ENCODE measurements at regions not wholly inside any gene's neighbourhood (a gene's known extent, or its start where the extent isn't known, plus 50 kb on each side); places are given as distances from the start of the nearest gene placed in this dataset.
A peak's percentile ranks its signal among the peaks of the same experiment; 100 is the strongest.

DNA sequence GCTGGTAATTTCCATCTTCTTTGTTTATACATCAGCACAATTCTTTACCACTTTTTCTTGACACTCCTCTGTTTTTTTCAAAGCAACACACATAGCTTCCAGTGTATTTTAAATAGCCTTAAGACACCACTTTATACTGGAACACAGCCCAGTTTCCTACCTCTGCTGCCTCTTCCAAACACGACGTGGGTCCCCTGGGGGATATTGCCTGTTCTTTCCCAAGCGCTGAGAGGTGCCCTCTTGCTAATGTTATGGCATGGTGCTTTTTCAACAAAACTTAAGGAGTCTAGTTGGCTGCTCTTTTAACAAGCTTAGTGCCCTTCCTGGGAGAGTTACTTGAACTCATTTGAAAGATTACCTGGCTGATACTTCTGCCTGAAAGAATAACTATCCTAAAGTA lies 112.7 kb downstream of the OLFM4 start:
- H3K9me3 ChIP-seq (ENCODE audit: low read depth, low read length) = peaks cover 2% of the 10 kb centered on the region
- no peak overlapping the region for H2AFZ ChIP-seq (ENCODE audit: low read length)
- no peaks in the 10 kb centered on the region for H3K79me2 ChIP-seq (ENCODE audit: insufficient read depth, low read length)
- H3K4me2 ChIP-seq (ENCODE audit: insufficient read depth, low read length) = no peak overlapping the region
- TF ChIP-seq, protein P1, sequence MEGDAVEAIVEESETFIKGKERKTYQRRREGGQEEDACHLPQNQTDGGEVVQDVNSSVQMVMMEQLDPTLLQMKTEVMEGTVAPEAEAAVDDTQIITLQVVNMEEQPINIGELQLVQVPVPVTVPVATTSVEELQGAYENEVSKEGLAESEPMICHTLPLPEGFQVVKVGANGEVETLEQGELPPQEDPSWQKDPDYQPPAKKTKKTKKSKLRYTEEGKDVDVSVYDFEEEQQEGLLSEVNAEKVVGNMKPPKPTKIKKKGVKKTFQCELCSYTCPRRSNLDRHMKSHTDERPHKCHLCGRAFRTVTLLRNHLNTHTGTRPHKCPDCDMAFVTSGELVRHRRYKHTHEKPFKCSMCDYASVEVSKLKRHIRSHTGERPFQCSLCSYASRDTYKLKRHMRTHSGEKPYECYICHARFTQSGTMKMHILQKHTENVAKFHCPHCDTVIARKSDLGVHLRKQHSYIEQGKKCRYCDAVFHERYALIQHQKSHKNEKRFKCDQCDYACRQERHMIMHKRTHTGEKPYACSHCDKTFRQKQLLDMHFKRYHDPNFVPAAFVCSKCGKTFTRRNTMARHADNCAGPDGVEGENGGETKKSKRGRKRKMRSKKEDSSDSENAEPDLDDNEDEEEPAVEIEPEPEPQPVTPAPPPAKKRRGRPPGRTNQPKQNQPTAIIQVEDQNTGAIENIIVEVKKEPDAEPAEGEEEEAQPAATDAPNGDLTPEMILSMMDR (IDR thresholded peaks at IDR 0.05; ENCODE audit: extremely low read depth, low read depth, low read length) = no peak
- no peak overlapping the region for H3K27ac ChIP-seq (ENCODE audit: low read depth, low read length)
- DNase-seq (ENCODE audit: insufficient read length, low spot score, missing footprints) = peak; percentile 49
- H3K4me1 ChIP-seq (ENCODE audit: insufficient read depth, low read length) = no peaks in the 10 kb centered on the region
- H3K27me3 ChIP-seq (ENCODE audit: insufficient read depth, low read length) = no peaks in the 10 kb centered on the region
- no peak overlapping the region for H3K4me3 ChIP-seq (ENCODE audit: insufficient read depth, low read length)
- no peaks in the 10 kb centered on the region for H3K36me3 ChIP-seq (ENCODE audit: insufficient read depth, low read length)
- no peaks in the 10 kb centered on the region for H4K20me1 ChIP-seq (ENCODE audit: insufficient read depth, low read length)

DNA sequence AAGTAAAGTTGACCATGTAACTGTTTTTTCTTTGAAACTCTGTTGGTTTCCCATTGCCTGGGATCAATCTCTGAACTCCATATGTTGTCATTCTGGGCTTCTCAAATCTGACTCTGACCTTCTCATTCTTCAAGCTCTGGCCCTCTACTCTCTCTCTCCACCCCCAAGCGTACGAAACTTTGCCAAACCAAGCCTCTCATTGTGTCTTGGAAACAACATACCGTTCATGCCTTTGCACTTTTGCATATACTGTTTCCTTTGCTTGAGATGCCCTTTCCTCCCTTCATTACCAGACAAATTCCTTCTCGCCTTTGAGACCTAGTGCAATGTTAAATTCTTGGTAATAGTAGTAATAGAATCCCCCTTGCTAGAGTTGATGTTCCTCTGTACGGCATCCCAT lies 113.7 kb downstream of the OLFM4 start:
- TF ChIP-seq, protein P1 (IDR thresholded peaks at IDR 0.05; ENCODE audit: extremely low read depth, low read depth, low read length) = no peak
- DNase-seq (ENCODE audit: insufficient read length, low spot score, missing footprints) = no peak
- Histone ChIP-seq H3K79me2 (ENCODE audit: insufficient read depth, low read length) (no peaks in the 10 kb centered on the region), H3K36me3 (ENCODE audit: insufficient read depth, low read length) (no peaks in the 10 kb centered on the region), H3K27me3 (ENCODE audit: insufficient read depth, low read length) (no peaks in the 10 kb centered on the region), H3K27ac (ENCODE audit: low read depth, low read length) (no peak overlapping the region), H3K4me1 (ENCODE audit: insufficient read depth, low read length) (no peaks in the 10 kb centered on the region), H3K4me2 (ENCODE audit: insufficient read depth, low read length) (no peak overlapping the region), H3K4me3 (ENCODE audit: insufficient read depth, low read length) (no peak overlapping the region), H3K9me3 (ENCODE audit: low read depth, low read length) (no peaks in the 10 kb centered on the region), H4K20me1 (ENCODE audit: insufficient read depth, low read length) (no peaks in the 10 kb centered on the region), H2AFZ (ENCODE audit: low read length) (no peak overlapping the region)

DNA sequence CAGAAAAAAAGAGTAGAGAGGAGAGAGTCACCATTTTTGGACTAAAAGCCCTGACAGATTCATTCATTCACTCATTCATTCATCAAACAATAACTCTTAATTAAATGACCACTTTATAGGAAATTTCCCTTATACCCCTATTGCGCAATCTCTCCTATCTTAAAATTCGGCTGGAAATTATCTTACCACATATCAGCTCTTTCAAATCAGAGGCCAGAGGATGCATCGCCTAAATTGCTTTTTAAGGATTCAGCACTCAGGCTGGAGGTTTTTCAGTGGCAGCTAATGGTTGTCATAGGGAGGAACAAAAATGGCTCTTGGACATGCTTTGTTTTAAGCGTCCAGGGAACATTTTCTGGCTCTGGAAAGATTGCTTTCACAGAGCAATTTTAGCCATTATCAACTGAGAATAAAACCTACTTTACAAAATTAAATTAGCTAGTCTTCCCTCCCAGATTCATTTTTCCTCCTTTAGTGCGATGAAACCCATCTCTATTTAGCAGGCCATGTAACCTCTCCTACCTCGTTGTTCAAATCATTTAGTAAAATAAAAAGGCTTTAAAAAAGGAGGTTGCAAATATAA lies 115.2 kb downstream of the OLFM4 start:
- Histone ChIP-seq H3K79me2 (ENCODE audit: insufficient read depth, low read length) (no peaks in the 10 kb centered on the region), H3K4me1 (ENCODE audit: insufficient read depth, low read length) (no peaks in the 10 kb centered on the region), H3K36me3 (ENCODE audit: insufficient read depth, low read length) (no peaks in the 10 kb centered on the region), H3K4me3 (ENCODE audit: insufficient read depth, low read length) (no peak overlapping the region), H3K27me3 (ENCODE audit: insufficient read depth, low read length) (no peaks in the 10 kb centered on the region), H3K9me3 (ENCODE audit: low read depth, low read length) (no peaks in the 10 kb centered on the region), H3K4me2 (ENCODE audit: insufficient read depth, low read length) (no peak overlapping the region), H4K20me1 (ENCODE audit: insufficient read depth, low read length) (no peaks in the 10 kb centered on the region), H2AFZ (ENCODE audit: low read length) (no peak overlapping the region), H3K27ac (ENCODE audit: low read depth, low read length) (no peak overlapping the region)
- TF ChIP-seq, protein P1 (IDR thresholded peaks at IDR 0.05; ENCODE audit: extremely low read depth, low read depth, low read length) = no peak
- DNase-seq (ENCODE audit: insufficient read length, low spot score, missing footprints) = no peak

DNA sequence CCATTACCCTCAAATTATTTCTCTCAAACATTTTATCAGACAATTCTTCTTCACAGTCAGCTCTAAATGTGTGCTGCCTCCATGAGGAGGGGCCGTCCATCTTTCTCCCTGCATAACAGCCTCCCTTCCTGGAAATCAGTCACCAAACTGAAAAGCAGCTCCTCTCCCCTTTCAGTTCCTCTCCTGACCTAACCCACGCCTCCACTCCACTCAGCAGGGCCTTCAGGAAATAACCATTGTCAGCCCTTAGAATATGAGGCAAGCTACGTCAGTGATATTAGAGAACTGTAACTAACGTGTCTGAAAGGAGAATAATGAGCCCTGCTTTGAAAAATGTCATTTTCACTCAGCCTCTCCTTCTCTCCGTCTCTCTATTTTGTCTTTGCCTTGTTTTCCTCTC lies 116.2 kb downstream of the OLFM4 start:
- H2AFZ ChIP-seq (ENCODE audit: low read length) = no peak overlapping the region
- no peak overlapping the region for H3K27ac ChIP-seq (ENCODE audit: low read depth, low read length)
- H4K20me1 ChIP-seq (ENCODE audit: insufficient read depth, low read length) = no peaks in the 10 kb centered on the region
- H3K27me3 ChIP-seq (ENCODE audit: insufficient read depth, low read length) = no peaks in the 10 kb centered on the region
- H3K4me3 ChIP-seq (ENCODE audit: insufficient read depth, low read length) = no peak overlapping the region
- H3K4me1 ChIP-seq (ENCODE audit: insufficient read depth, low read length) = no peaks in the 10 kb centered on the region
- TF ChIP-seq, protein P1 (IDR thresholded peaks at IDR 0.05; ENCODE audit: extremely low read depth, low read depth, low read length) = no peak
- no peak overlapping the region for H3K4me2 ChIP-seq (ENCODE audit: insufficient read depth, low read length)
- no peaks in the 10 kb centered on the region for H3K9me3 ChIP-seq (ENCODE audit: low read depth, low read length)
- no peak for DNase-seq (ENCODE audit: insufficient read length, low spot score, missing footprints)
- H3K36me3 ChIP-seq (ENCODE audit: insufficient read depth, low read length) = no peaks in the 10 kb centered on the region
- no peaks in the 10 kb centered on the region for H3K79me2 ChIP-seq (ENCODE audit: insufficient read depth, low read length)
